H9 (cell line): ENCODE measurements at regions not wholly inside any gene's neighbourhood (a gene's known extent, or its start where the extent isn't known, plus 50 kb on each side); places are given as distances from the start of the nearest gene placed in this dataset.

ENCODE experiments used
- DNase-seq: peaks from one replicate; pipeline ENCODE4 v3.0.0-alpha.2; 2017
- H2AFZ ChIP-seq: one replicate; pipeline ENCODE4 v1.6.1; 2013; ENCODE audit warnings: mild to moderate bottlenecking, low read length, control low read depth, moderate library complexity
- H2AK5ac ChIP-seq: 2 replicates; pipeline ENCODE4 v1.6.1; 2013; ENCODE audit warnings: low read length, control low read depth, mixed read lengths; ENCODE audit not compliant: insufficient read length
- H2BK120ac ChIP-seq: one replicate; pipeline ENCODE4 v1.6.1; 2013; ENCODE audit warnings: low read depth, mild to moderate bottlenecking, low read length, control low read depth, inconsistent platforms; ENCODE audit not compliant: poor library complexity, severe bottlenecking
- H2BK12ac ChIP-seq: 2 replicates; pipeline ENCODE4 v1.6.1; 2013; ENCODE audit warnings: low read length, control low read depth, mixed read lengths, low read depth; ENCODE audit not compliant: insufficient read length
- H2BK15ac ChIP-seq: 2 replicates; pipeline ENCODE4 v1.6.1; 2013; ENCODE audit warnings: low read depth, low read length, control low read depth
- H2BK20ac ChIP-seq: one replicate; pipeline ENCODE4 v1.6.1; 2013; ENCODE audit warnings: low read depth, mild to moderate bottlenecking, low read length, control low read depth, inconsistent platforms; ENCODE audit not compliant: poor library complexity, severe bottlenecking
- H2BK5ac ChIP-seq: 2 replicates; pipeline ENCODE4 v1.6.1; 2013; ENCODE audit warnings: low read length, control low read depth, mixed read lengths; ENCODE audit not compliant: insufficient read length
- H3K14ac ChIP-seq: 2 replicates; pipeline ENCODE4 v1.6.1; 2013; ENCODE audit warnings: low read length, control low read depth; ENCODE audit not compliant: insufficient read depth
- H3K18ac ChIP-seq: 2 replicates; pipeline ENCODE4 v1.6.1; 2013; ENCODE audit warnings: low read depth, mild to moderate bottlenecking, mixed read lengths, low read length, control low read depth; ENCODE audit not compliant: insufficient read length
- H3K23ac ChIP-seq: 2 replicates; pipeline ENCODE4 v1.6.1; 2013; ENCODE audit warnings: low read length, control low read depth, mixed read lengths, low read depth; ENCODE audit not compliant: insufficient read length
- H3K23me2 ChIP-seq: 2 replicates; pipeline ENCODE4 v1.6.1; 2013; ENCODE audit warnings: low read depth, mild to moderate bottlenecking, mixed read lengths, low read length, control low read depth; ENCODE audit not compliant: insufficient read length, poor library complexity, severe bottlenecking
- H3K27ac ChIP-seq: 2 replicates; pipeline ENCODE4 v1.5.1; 2013; ENCODE audit warnings: low read length, control low read depth, mixed read lengths, low read depth; ENCODE audit not compliant: insufficient read length
- H3K27me3 ChIP-seq: 2 replicates; pipeline ENCODE4 v1.6.1; 2013; ENCODE audit warnings: low read length, control low read depth, inconsistent platforms; ENCODE audit not compliant: insufficient read depth
- H3K4ac ChIP-seq: 2 replicates; pipeline ENCODE4 v1.6.1; 2013; ENCODE audit warnings: low read depth, mild to moderate bottlenecking, control low read depth, inconsistent platforms, low read length, moderate library complexity
- H3K4me1 ChIP-seq: 2 replicates; pipeline ENCODE4 v1.6.1; 2013; ENCODE audit warnings: low read length, control low read depth, inconsistent platforms; ENCODE audit not compliant: insufficient read depth
- H3K4me2 ChIP-seq: 2 replicates; pipeline ENCODE4 v1.6.1; 2013; ENCODE audit warnings: low read length, control low read depth, mixed read lengths; ENCODE audit not compliant: insufficient read length, insufficient read depth
- H3K56ac ChIP-seq: 2 replicates; pipeline ENCODE4 v1.6.1; 2013; ENCODE audit warnings: low read depth, mild to moderate bottlenecking, mixed read lengths, low read length, control low read depth; ENCODE audit not compliant: insufficient read length
- H3K79me1 ChIP-seq: 2 replicates; pipeline ENCODE4 v1.6.1; 2013; ENCODE audit warnings: low read depth, mild to moderate bottlenecking, moderate library complexity, low read length, control low read depth, inconsistent platforms; ENCODE audit not compliant: insufficient read depth, poor library complexity, severe bottlenecking
- H3K79me2 ChIP-seq: 2 replicates; pipeline ENCODE4 v1.6.1; 2013; ENCODE audit warnings: low read length, control low read depth, inconsistent platforms; ENCODE audit not compliant: insufficient read depth
- H3K9ac ChIP-seq: 2 replicates; pipeline ENCODE4 v1.6.1; 2013; ENCODE audit warnings: low read length, control low read depth, mixed read lengths; ENCODE audit not compliant: insufficient read length; ENCODE audit errors: extremely low read depth
- H3K9me3 ChIP-seq: one replicate; pipeline ENCODE4 v1.6.1; 2013; ENCODE audit warnings: low read depth, low read length, inconsistent platforms; ENCODE audit not compliant: control insufficient read depth
- H3T11ph ChIP-seq: one replicate; pipeline ENCODE4 v1.6.1; 2013; ENCODE audit warnings: mild to moderate bottlenecking, low read length, control low read depth, inconsistent platforms
- H4K20me1 ChIP-seq: one replicate; pipeline ENCODE4 v1.6.1; 2013; ENCODE audit not compliant: control insufficient read depth, insufficient read length, insufficient read depth
- H4K5ac ChIP-seq: 2 replicates; pipeline ENCODE4 v1.6.1; 2013; ENCODE audit warnings: low read depth, mild to moderate bottlenecking, mixed read lengths, low read length, control low read depth; ENCODE audit not compliant: insufficient read length
- H4K8ac ChIP-seq: replicated peaks from 2 replicates; pipeline ENCODE4 v1.6.1; 2013; ENCODE audit warnings: low read length, control low read depth, mixed read lengths, low read depth; ENCODE audit not compliant: insufficient read length
- H4K91ac ChIP-seq: 2 replicates; pipeline ENCODE4 v1.6.1; 2013; ENCODE audit warnings: low read depth, mild to moderate bottlenecking, moderate library complexity, mixed read lengths, low read length, control low read depth; ENCODE audit not compliant: insufficient read length
- H3K27ac Mint-ChIP-seq, 3 experiments: 2 replicates in 2 of 3; 3 replicates in 1 of 3; pipeline ENCODE4 v1.8.0; 2020 to 2021; ENCODE audit warnings: mixed read lengths in 3 of 3, mild to moderate bottlenecking in 1 of 3, moderate library complexity in 1 of 3
- H3K27me3 Mint-ChIP-seq: 2 replicates; pipeline ENCODE4 v1.8.0; 2021; ENCODE audit warnings: low read depth, mild to moderate bottlenecking, moderate library complexity, mixed read lengths
- H3K36me3 Mint-ChIP-seq, 3 experiments: 2 replicates in 2 of 3; 3 replicates in 1 of 3; pipeline ENCODE4 v1.8.0; 2020 to 2021; ENCODE audit warnings: low read depth in 3 of 3, mixed read lengths in 3 of 3; ENCODE audit not compliant: insufficient read depth in 1 of 3
- H3K4me1 Mint-ChIP-seq, 2 experiments: 2 replicates each; pipeline ENCODE4 v1.8.0; 2020; ENCODE audit warnings: mixed read lengths in 2 of 2
- H3K4me3 Mint-ChIP-seq, 2 experiments: 2 replicates in 1 of 2; 3 replicates in 1 of 2; pipeline ENCODE4 v1.8.0; 2020 to 2021; ENCODE audit warnings: mild to moderate bottlenecking in 2 of 2, mixed read lengths in 2 of 2, moderate library complexity in 1 of 2
- H3K9me3 Mint-ChIP-seq, 2 experiments: 2 replicates in 1 of 2; 3 replicates in 1 of 2; pipeline ENCODE4 v1.8.0; 2020; ENCODE audit warnings: mild to moderate bottlenecking in 2 of 2, mixed read lengths in 2 of 2, moderate library complexity in 1 of 2
- CTCF ChIP-seq: fragments of 200-600 bp; sonication (generic); conservative IDR thresholded peaks from 3 replicates; pipeline ENCODE4 v1.8.0; 2021; ENCODE audit warnings: antibody characterized with exemption, mild to moderate bottlenecking

- no peak overlapping the region for H2AFZ ChIP-seq
- H2BK120ac ChIP-seq = no peak overlapping the region
- no peak overlapping the region for H3K23ac ChIP-seq
- peaks cover 6% of the 10 kb centered on the region for H3K9me3 ChIP-seq
- TF ChIP-seq CTCF = no peak
- H2BK12ac ChIP-seq = no peak overlapping the region
- H2BK15ac ChIP-seq = no peak overlapping the region
- H3K4ac ChIP-seq = no peak overlapping the region
- H3K79me1 ChIP-seq = no peaks in the 10 kb centered on the region
- H3K36me3 Mint-ChIP-seq = peaks cover 3 to 15% (median 4%) of the 10 kb centered on the region in 3 experiments; a peak in 6 of 7 replicates
- H3K4me1 ChIP-seq = no peaks in the 10 kb centered on the region
- no peak overlapping the region for H4K91ac ChIP-seq
- H2AK5ac ChIP-seq = no peak overlapping the region
- H3K4me3 Mint-ChIP-seq = no peak overlapping the region
- H2BK20ac ChIP-seq = no peak overlapping the region
- no peak overlapping the region for H4K8ac ChIP-seq
- DNase-seq = no peak
- no peaks in the 10 kb centered on the region for H3K79me2 ChIP-seq
- H2BK5ac ChIP-seq = no peak overlapping the region
- H3K27ac Mint-ChIP-seq = no peak overlapping the region
- peaks cover 0 to 10% of the 10 kb centered on the region in 2 experiments; a peak in 1 of 4 replicates for H3K4me1 Mint-ChIP-seq
- no peak overlapping the region for H3K9ac ChIP-seq
- H3T11ph ChIP-seq = no peak overlapping the region
- no peak overlapping the region for H3K56ac ChIP-seq
- H3K23me2 ChIP-seq = no peaks in the 10 kb centered on the region
- no peaks in the 10 kb centered on the region for H4K20me1 ChIP-seq
- no peaks in the 10 kb centered on the region for H3K27me3 Mint-ChIP-seq
- H3K27ac ChIP-seq = no peak overlapping the region
- no peak overlapping the region for H4K5ac ChIP-seq
- no peak overlapping the region for H3K14ac ChIP-seq
- H3K18ac ChIP-seq = no peak overlapping the region
- no peaks in the 10 kb centered on the region for H3K27me3 ChIP-seq
- peaks cover 14 to 15% of the 10 kb centered on the region in 2 experiments; a peak in 4 of 5 replicates for H3K9me3 Mint-ChIP-seq
- no peak overlapping the region for H3K4me2 ChIP-seq
Measured at GRCh38 chr5:136675769-136676168, 310.4 kb upstream of the TRPC7 start.
